ENCODE measurements at regions not wholly inside any gene's neighbourhood (a gene's known extent, or its start where the extent isn't known, plus 50 kb on each side); places are given as distances from the start of the nearest gene placed in this dataset.

- TF ChIP-seq CBX5 (IDR thresholded peaks at IDR 0.05; ENCODE audit: low read depth, low read length), result no peak
These were observed 211.6 kb upstream of the SESN3 start (continued) for GRCh38 chr11:95442531-95443050.
